Cardiac septum (tissue), 1 donor: ENCODE measurements at regions not wholly inside any gene's neighbourhood (a gene's known extent, or its start where the extent isn't known, plus 50 kb on each side); places are given as distances from the start of the nearest gene placed in this dataset.
"Not testable (repeated sequence)": the region's sequence is repeated elsewhere in the genome, so short reads cannot be mapped to it uniquely, and the experiment has no call there.

Source experiments
- DNase-seq: peaks from one replicate; pipeline ENCODE4 v3.0.0-alpha.2; 2020; ENCODE audit warnings: low spot score
- intact Hi-C: fragments of 100-400 bp; cut with DNase I; formaldehyde crosslinking; loops from one replicate; pipeline ENCODE4 v1.14.0; 2022
- donor health status: DM: no; HTN: no; CAD: no.

GRCh38 chr4:189784651-189785050 is 156.0 kb upstream of the FRG1 start:
- intact Hi-C loops: no loop called here
- no peak for DNase-seq

- DNase-seq: no peak
- intact Hi-C loops: no loop called here
These were observed 155.4 kb upstream of the FRG1 start for GRCh38 chr4:189785257-189785656.

- intact Hi-C loops: no loop called here
These were observed 154.2 kb upstream of the FRG1 start for GRCh38 chr4:189786447-189786846.

GRCh38 chr4:189787216-189788031 is 153.2 kb upstream of the FRG1 start:
- intact Hi-C loops: no loop called here
- no peak for DNase-seq

More at GRCh38 chr4:189786447-189786846, 154.2 kb upstream of the FRG1 start:
- no peak for DNase-seq

- intact Hi-C loops: loop anchor here (5.0 kb wide), 1 partner anchor 356 kb away; no protein-coding TSS in a partner anchor
- DNase-seq: no peak
These were observed 147.6 kb upstream of the FRG1 start for GRCh38 chr4:189792924-189793618.

- DNase-seq: no peak
- intact Hi-C loops: no loop called here
These were observed 140.1 kb upstream of the FRG1 start for GRCh38 chr4:189800545-189801088.

GRCh38 chr4:189802884-189803283 is 137.8 kb upstream of the FRG1 start:
- intact Hi-C loops: no loop called here
- DNase-seq: no peak

- no peak for DNase-seq
- intact Hi-C loops: no loop called here
These were observed 135.8 kb upstream of the FRG1 start for GRCh38 chr4:189804894-189805293.

GRCh38 chr4:189806506-189806905 is 134.2 kb upstream of the FRG1 start:
- DNase-seq: no peak
- intact Hi-C loops: no loop called here

- DNase-seq: no peak
- intact Hi-C loops: no loop called here
These were observed 133.6 kb upstream of the FRG1 start for GRCh38 chr4:189807031-189807430.

- intact Hi-C loops: no loop called here
- no peak for DNase-seq
These were observed 131.4 kb upstream of the FRG1 start for GRCh38 chr4:189809241-189809735.

GRCh38 chr4:189809839-189810238 is 130.8 kb upstream of the FRG1 start:
- no peak for DNase-seq
- intact Hi-C loops: no loop called here

GRCh38 chr4:189810318-189811181 is 130.1 kb upstream of the FRG1 start:
- intact Hi-C loops, DNase-seq: not testable (repeated sequence)

- DNase-seq: no peak
- intact Hi-C loops: no loop called here
These were observed 125.1 kb upstream of the FRG1 start for GRCh38 chr4:189815404-189816192.

GRCh38 chr4:189822326-189822725 is 118.3 kb upstream of the FRG1 start:
- intact Hi-C loops: no loop called here
- no peak for DNase-seq

- no peak for DNase-seq
- intact Hi-C loops: no loop called here
These were observed 117.1 kb upstream of the FRG1 start for GRCh38 chr4:189823591-189823990.

GRCh38 chr4:189825466-189825865 is 115.2 kb upstream of the FRG1 start:
- intact Hi-C loops: no loop called here
- no peak for DNase-seq

- DNase-seq: no peak
These were observed 114.0 kb upstream of the FRG1 start for GRCh38 chr4:189826657-189827056.

More at GRCh38 chr4:189826657-189827056, 114.0 kb upstream of the FRG1 start:
- intact Hi-C loops: no loop called here
